ENCODE measurements at regions not wholly inside any gene's neighbourhood (a gene's known extent, or its start where the extent isn't known, plus 50 kb on each side); places are given as distances from the start of the nearest gene placed in this dataset.

GRCh38 chr10:84896909-84897308, 568.5 kb downstream of the CCSER2 start:
- Histone ChIP-seq H3K79me2 (ENCODE audit: insufficient read depth, low read depth) (no peaks in the 10 kb centered on the region), H4K20me1 (ENCODE audit: insufficient read depth) (no peaks in the 10 kb centered on the region), H3K4me1 (ENCODE audit: low read depth, poor library complexity, severe bottlenecking) (no peaks in the 10 kb centered on the region), H3K27me3 (ENCODE audit: insufficient read depth, low read depth) (no peaks in the 10 kb centered on the region), H3K36me3 (ENCODE audit: insufficient read depth) (no peaks in the 10 kb centered on the region), H2AFZ (ENCODE audit: low read depth) (no peak overlapping the region), H3K4me2 (no peak overlapping the region), H3K27ac (no peak overlapping the region), H3K4me3 (IDR thresholded peaks at IDR 0.05; ENCODE audit: insufficient read depth, low read depth, low read length) (no peak overlapping the region), H3K9ac (no peak overlapping the region)
- no peak for TF ChIP-seq CTCF (conservative IDR thresholded peaks at IDR 0.05; ENCODE audit: low read depth, low read length)

- no peaks in the 10 kb centered on the region for H3K27me3 ChIP-seq (ENCODE audit: insufficient read depth, low read depth)
- no peak for TF ChIP-seq CTCF (conservative IDR thresholded peaks at IDR 0.05; ENCODE audit: low read depth, low read length)
- no peaks in the 10 kb centered on the region for H3K4me1 ChIP-seq (ENCODE audit: low read depth, poor library complexity, severe bottlenecking)
- no peaks in the 10 kb centered on the region for H3K36me3 ChIP-seq (ENCODE audit: insufficient read depth)
- H3K9ac ChIP-seq, result no peak overlapping the region
- H3K4me3 ChIP-seq (IDR thresholded peaks at IDR 0.05; ENCODE audit: insufficient read depth, low read depth, low read length), result no peak overlapping the region
- H3K27ac ChIP-seq, result no peak overlapping the region
- H3K4me2 ChIP-seq, result no peak overlapping the region
- no peaks in the 10 kb centered on the region for H3K79me2 ChIP-seq (ENCODE audit: insufficient read depth, low read depth)
- H4K20me1 ChIP-seq (ENCODE audit: insufficient read depth), result no peaks in the 10 kb centered on the region
- no peak overlapping the region for H2AFZ ChIP-seq (ENCODE audit: low read depth)
These were observed 570.9 kb downstream of the CCSER2 start for GRCh38 chr10:84899268-84899667.

GRCh38 chr10:84900141-84900540, 571.8 kb downstream of the CCSER2 start:
- no peak for TF ChIP-seq CTCF (conservative IDR thresholded peaks at IDR 0.05; ENCODE audit: low read depth, low read length)
- H3K27ac ChIP-seq, result no peak overlapping the region
- H3K9ac ChIP-seq, result no peak overlapping the region
- H3K27me3 ChIP-seq (ENCODE audit: insufficient read depth, low read depth), result no peaks in the 10 kb centered on the region
- no peaks in the 10 kb centered on the region for H3K79me2 ChIP-seq (ENCODE audit: insufficient read depth, low read depth)
- H3K4me3 ChIP-seq (IDR thresholded peaks at IDR 0.05; ENCODE audit: insufficient read depth, low read depth, low read length), result no peak overlapping the region
- no peaks in the 10 kb centered on the region for H4K20me1 ChIP-seq (ENCODE audit: insufficient read depth)
- no peak overlapping the region for H2AFZ ChIP-seq (ENCODE audit: low read depth)
- H3K4me2 ChIP-seq, result no peak overlapping the region
- no peaks in the 10 kb centered on the region for H3K4me1 ChIP-seq (ENCODE audit: low read depth, poor library complexity, severe bottlenecking)
- H3K36me3 ChIP-seq (ENCODE audit: insufficient read depth), result no peaks in the 10 kb centered on the region

GRCh38 chr10:84901885-84902284, 573.5 kb downstream of the CCSER2 start:
- H3K27me3 ChIP-seq (ENCODE audit: insufficient read depth, low read depth), result no peaks in the 10 kb centered on the region
- no peak for TF ChIP-seq CTCF (conservative IDR thresholded peaks at IDR 0.05; ENCODE audit: low read depth, low read length)
- no peak overlapping the region for H3K4me3 ChIP-seq (IDR thresholded peaks at IDR 0.05; ENCODE audit: insufficient read depth, low read depth, low read length)

More at GRCh38 chr10:84901885-84902284, 573.5 kb downstream of the CCSER2 start:
- Histone ChIP-seq H3K4me1 (ENCODE audit: low read depth, poor library complexity, severe bottlenecking) (no peaks in the 10 kb centered on the region), H3K27ac (no peak overlapping the region), H3K9ac (no peak overlapping the region), H3K4me2 (no peak overlapping the region), H3K79me2 (ENCODE audit: insufficient read depth, low read depth) (no peaks in the 10 kb centered on the region), H3K36me3 (ENCODE audit: insufficient read depth) (no peaks in the 10 kb centered on the region), H2AFZ (ENCODE audit: low read depth) (no peak overlapping the region), H4K20me1 (ENCODE audit: insufficient read depth) (no peaks in the 10 kb centered on the region)

Data from KMS-11 (cell line).